ENCODE measurements at regions not wholly inside any gene's neighbourhood (a gene's known extent, or its start where the extent isn't known, plus 50 kb on each side); places are given as distances from the start of the nearest gene placed in this dataset.

GRCh38 chr9:124137944-124138335 is 119.8 kb upstream of the NEK6 start:
- TF ChIP-seq, protein P1, sequence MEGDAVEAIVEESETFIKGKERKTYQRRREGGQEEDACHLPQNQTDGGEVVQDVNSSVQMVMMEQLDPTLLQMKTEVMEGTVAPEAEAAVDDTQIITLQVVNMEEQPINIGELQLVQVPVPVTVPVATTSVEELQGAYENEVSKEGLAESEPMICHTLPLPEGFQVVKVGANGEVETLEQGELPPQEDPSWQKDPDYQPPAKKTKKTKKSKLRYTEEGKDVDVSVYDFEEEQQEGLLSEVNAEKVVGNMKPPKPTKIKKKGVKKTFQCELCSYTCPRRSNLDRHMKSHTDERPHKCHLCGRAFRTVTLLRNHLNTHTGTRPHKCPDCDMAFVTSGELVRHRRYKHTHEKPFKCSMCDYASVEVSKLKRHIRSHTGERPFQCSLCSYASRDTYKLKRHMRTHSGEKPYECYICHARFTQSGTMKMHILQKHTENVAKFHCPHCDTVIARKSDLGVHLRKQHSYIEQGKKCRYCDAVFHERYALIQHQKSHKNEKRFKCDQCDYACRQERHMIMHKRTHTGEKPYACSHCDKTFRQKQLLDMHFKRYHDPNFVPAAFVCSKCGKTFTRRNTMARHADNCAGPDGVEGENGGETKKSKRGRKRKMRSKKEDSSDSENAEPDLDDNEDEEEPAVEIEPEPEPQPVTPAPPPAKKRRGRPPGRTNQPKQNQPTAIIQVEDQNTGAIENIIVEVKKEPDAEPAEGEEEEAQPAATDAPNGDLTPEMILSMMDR (IDR thresholded peaks at IDR 0.05) = no peak
- TF ChIP-seq ZFX (IDR thresholded peaks at IDR 0.05; ENCODE audit: borderline replicate concordance) = no peak

All from 22Rv1 (cell line).